GM12878 (cell line): ENCODE measurements at regions not wholly inside any gene's neighbourhood (a gene's known extent, or its start where the extent isn't known, plus 50 kb on each side); places are given as distances from the start of the nearest gene placed in this dataset.

Experiments
- BCLAF1 ChIP-seq: fragments of 450-650 bp; IDR thresholded peaks from 2 replicates; pipeline ENCODE4 v1.6.1; 2017; ENCODE audit warnings: antibody characterized with exemption, mild to moderate bottlenecking, moderate library complexity
- BHLHE40 ChIP-seq, 2 experiments: fragments of 450-650 bp in 1 of 2; IDR thresholded peaks; 2 replicates each; pipeline ENCODE4 v1.6.1; 2011 to 2017; ENCODE audit warnings: low read depth in 2 of 2, borderline replicate concordance in 1 of 2, improper control_type of control experiment in 1 of 2, low read length in 1 of 2, mild to moderate bottlenecking in 1 of 2
- DPF2 ChIP-seq: fragments of 450-650 bp; IDR thresholded peaks from 2 replicates; pipeline ENCODE4 v1.6.1; 2017; ENCODE audit warnings: mild to moderate bottlenecking
- E4F1 ChIP-seq: fragments of 450-650 bp; IDR thresholded peaks from 2 replicates; pipeline ENCODE4 v1.6.1; 2018; ENCODE audit warnings: borderline replicate concordance, mild to moderate bottlenecking; ENCODE audit not compliant: partially characterized antibody
- EP300 ChIP-seq, 2 experiments: fragments of 150-350 bp in 1 of 2; IDR thresholded peaks; 2 replicates each; pipeline ENCODE4 v1.6.1; 2011 to 2012; ENCODE audit warnings: low read depth in 2 of 2, low read length in 2 of 2, borderline replicate concordance in 1 of 2, improper control_type of control experiment in 1 of 2, inconsistent platforms in 1 of 2; ENCODE audit not compliant: control insufficient read depth in 1 of 2
- IRF5 ChIP-seq: fragments of 450-650 bp; IDR thresholded peaks from 2 replicates; pipeline ENCODE4 v1.6.1; 2017; ENCODE audit warnings: borderline replicate concordance
- MAX ChIP-seq: IDR thresholded peaks from 2 replicates; pipeline ENCODE4 v1.6.1; 2012; ENCODE audit warnings: low read depth, low read length, improper control_type of control experiment
- MEF2B ChIP-seq: fragments of 450-650 bp; IDR thresholded peaks from 2 replicates; pipeline ENCODE4 v1.6.1; 2018; ENCODE audit warnings: mild to moderate bottlenecking, moderate library complexity; ENCODE audit not compliant: partially characterized antibody, poor library complexity, severe bottlenecking
- MYB ChIP-seq: fragments of 150-350 bp; IDR thresholded peaks from 2 replicates; pipeline ENCODE4 v1.6.1; 2014; ENCODE audit warnings: mild to moderate bottlenecking, low read depth, low read length, borderline replicate concordance
- POLR2A ChIP-seq: IDR thresholded peaks from 2 replicates; pipeline ENCODE4 v1.6.1; 2011; ENCODE audit warnings: low read depth, mild to moderate bottlenecking, low read length
- POLR2AphosphoS5 ChIP-seq: IDR thresholded peaks from 2 replicates; pipeline ENCODE4 v1.6.1; 2011; ENCODE audit warnings: mild to moderate bottlenecking, low read length, inconsistent platforms
- SMARCA5 ChIP-seq: fragments of 450-650 bp; IDR thresholded peaks from 2 replicates; pipeline ENCODE4 v1.6.1; 2017; ENCODE audit warnings: mild to moderate bottlenecking
- SREBF1 ChIP-seq: IDR thresholded peaks from 2 replicates; pipeline ENCODE4 v1.6.1; 2012; ENCODE audit warnings: mild to moderate bottlenecking, low read length
- ZBTB40 ChIP-seq: fragments of 450-650 bp; IDR thresholded peaks from 2 replicates; pipeline ENCODE4 v1.6.1; 2016; ENCODE audit warnings: mild to moderate bottlenecking, moderate library complexity, borderline replicate concordance
- ZNF24 ChIP-seq: fragments of 450-650 bp; IDR thresholded peaks from 2 replicates; pipeline ENCODE4 v1.6.1; 2017; ENCODE audit warnings: antibody characterized with exemption, mild to moderate bottlenecking
- TF ChIP-seq, protein P1 (sequence below): IDR thresholded peaks from 2 replicates; pipeline ENCODE4 v1.6.1; 2011; ENCODE audit warnings: mild to moderate bottlenecking, low read depth, low read length, moderate library complexity; ENCODE audit not compliant: insufficient replicate concordance

GRCh38 chr6:105648276-105648675 is 245.4 kb upstream of the PREP start (continued):
- TF ChIP-seq ZBTB40 (no peak), POLR2A (no peak), ZNF24 (no peak), BCLAF1 (no peak), MAX (no peak), IRF5 (no peak), EP300 (IDR thresholded peaks at IDR 0.05; ENCODE audit: borderline replicate concordance in 1 of 2, control insufficient read depth in 1 of 2, low read depth in 2 of 2, low read length in 2 of 2) (peak; percentile 65; a peak in 2 of 4 replicates), SMARCA5 (no peak), BHLHE40 (IDR thresholded peaks at IDR 0.05; ENCODE audit: borderline replicate concordance in 1 of 2, low read depth in 2 of 2, low read length in 1 of 2) (peak; percentile 12 to 29; a peak in 1 of 4 replicates), MYB (no peak), E4F1 (no peak), MEF2B (peak; percentile 9), POLR2AphosphoS5 (no peak), DPF2 (peak; percentile 89; the same call in 1 of the 2 replicates), SREBF1 (no peak)
- TF ChIP-seq, protein P1, sequence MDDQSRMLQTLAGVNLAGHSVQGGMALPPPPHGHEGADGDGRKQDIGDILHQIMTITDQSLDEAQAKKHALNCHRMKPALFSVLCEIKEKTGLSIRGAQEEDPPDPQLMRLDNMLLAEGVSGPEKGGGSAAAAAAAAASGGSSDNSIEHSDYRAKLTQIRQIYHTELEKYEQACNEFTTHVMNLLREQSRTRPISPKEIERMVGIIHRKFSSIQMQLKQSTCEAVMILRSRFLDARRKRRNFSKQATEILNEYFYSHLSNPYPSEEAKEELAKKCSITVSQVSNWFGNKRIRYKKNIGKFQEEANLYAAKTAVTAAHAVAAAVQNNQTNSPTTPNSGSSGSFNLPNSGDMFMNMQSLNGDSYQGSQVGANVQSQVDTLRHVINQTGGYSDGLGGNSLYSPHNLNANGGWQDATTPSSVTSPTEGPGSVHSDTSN = peak; percentile 54
